SK-N-MC (cell line): ENCODE measurements at regions not wholly inside any gene's neighbourhood (a gene's known extent, or its start where the extent isn't known, plus 50 kb on each side); places are given as distances from the start of the nearest gene placed in this dataset.

Experiments
- EZH2 ChIP-seq: fragments of 200-600 bp; sonication (generic); IDR thresholded peaks from one replicate; pipeline ENCODE4 v1.6.1; 2017; ENCODE audit warnings: antibody characterized with exemption
- FOXP2 ChIP-seq: optimal IDR thresholded peaks from 2 replicates; pipeline ENCODE3; 2011; ENCODE audit warnings: mild to moderate bottlenecking, moderate library complexity; ENCODE audit not compliant: insufficient read depth; ENCODE audit errors: extremely low read length, control extremely low read depth
- POLR2AphosphoS5 ChIP-seq: IDR thresholded peaks from 2 replicates; pipeline ENCODE4 v1.6.1; 2012; ENCODE audit warnings: mild to moderate bottlenecking, low read depth, low read length, borderline replicate concordance

DNA sequence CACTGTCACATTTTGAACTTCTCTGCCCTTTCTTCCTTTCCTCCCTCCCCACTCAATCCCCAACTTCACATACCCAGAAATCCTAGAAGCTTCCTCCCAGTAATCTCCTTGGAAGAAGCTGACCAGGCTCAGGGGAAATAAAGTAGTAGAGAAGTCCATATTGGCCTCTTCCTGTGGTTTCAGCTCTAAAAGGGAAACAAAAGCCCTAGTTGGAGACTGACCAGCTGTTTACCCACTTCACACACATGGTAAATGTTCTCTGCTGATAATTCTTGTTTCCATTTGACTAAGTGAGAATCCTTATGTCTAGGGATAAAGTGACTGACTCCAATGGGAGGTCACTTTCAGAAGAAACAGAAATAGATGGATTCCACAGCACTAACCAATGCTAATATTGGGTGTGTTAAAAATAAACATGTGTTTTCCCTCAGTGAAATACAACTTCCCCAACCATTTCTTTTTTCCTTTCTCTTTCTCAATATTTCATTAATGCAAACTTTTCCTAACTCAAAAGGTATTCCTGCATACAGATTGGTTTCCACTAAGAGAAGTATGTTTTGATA is 178.9 kb upstream of the DPT start:
- TF ChIP-seq POLR2AphosphoS5: no peak
- no peak for TF ChIP-seq EZH2
- TF ChIP-seq FOXP2: no peak
